ENCODE measurements at regions not wholly inside any gene's neighbourhood (a gene's known extent, or its start where the extent isn't known, plus 50 kb on each side); places are given as distances from the start of the nearest gene placed in this dataset.

- Histone ChIP-seq H3K36me3 (ENCODE audit: control insufficient read depth in 1 of 2, insufficient read depth in 2 of 2, low read length in 2 of 2) (no peaks in the 10 kb centered on the region), H3K9me3 (ENCODE audit: control insufficient read depth in 1 of 2, insufficient read depth in 1 of 2, low read depth in 1 of 2, low read length in 2 of 2) (no peaks in the 10 kb centered on the region), H3K4me2 (ENCODE audit: low read length) (no peak overlapping the region), H3K27ac (ENCODE audit: low read depth, low read length) (no peak overlapping the region), H3K9me2 (ENCODE audit: insufficient read depth) (no peaks in the 10 kb centered on the region), H2AFZ (ENCODE audit: low read depth, low read length, poor library complexity, severe bottlenecking) (no peak overlapping the region), H3K4me3 (replicated peaks in 1 of 2; ENCODE audit: low read depth in 1 of 2, low read length in 2 of 2) (no peak overlapping the region), H3K27me3 (ENCODE audit: insufficient read depth, low read length) (peaks cover 41% of the 10 kb centered on the region), H3K4me1 (ENCODE audit: control insufficient read depth in 1 of 2, insufficient read depth in 2 of 2, low read length in 2 of 2) (peaks cover 0 to under 1% of the 10 kb centered on the region in 2 experiments; a peak in 1 of 4 replicates), H4K20me1 (ENCODE audit: insufficient read depth) (no peaks in the 10 kb centered on the region), H3K79me2 (ENCODE audit: insufficient read depth, low read length) (no peaks in the 10 kb centered on the region), H3K9ac (ENCODE audit: low read length) (no peak overlapping the region)
- TF ChIP-seq, protein P1, sequence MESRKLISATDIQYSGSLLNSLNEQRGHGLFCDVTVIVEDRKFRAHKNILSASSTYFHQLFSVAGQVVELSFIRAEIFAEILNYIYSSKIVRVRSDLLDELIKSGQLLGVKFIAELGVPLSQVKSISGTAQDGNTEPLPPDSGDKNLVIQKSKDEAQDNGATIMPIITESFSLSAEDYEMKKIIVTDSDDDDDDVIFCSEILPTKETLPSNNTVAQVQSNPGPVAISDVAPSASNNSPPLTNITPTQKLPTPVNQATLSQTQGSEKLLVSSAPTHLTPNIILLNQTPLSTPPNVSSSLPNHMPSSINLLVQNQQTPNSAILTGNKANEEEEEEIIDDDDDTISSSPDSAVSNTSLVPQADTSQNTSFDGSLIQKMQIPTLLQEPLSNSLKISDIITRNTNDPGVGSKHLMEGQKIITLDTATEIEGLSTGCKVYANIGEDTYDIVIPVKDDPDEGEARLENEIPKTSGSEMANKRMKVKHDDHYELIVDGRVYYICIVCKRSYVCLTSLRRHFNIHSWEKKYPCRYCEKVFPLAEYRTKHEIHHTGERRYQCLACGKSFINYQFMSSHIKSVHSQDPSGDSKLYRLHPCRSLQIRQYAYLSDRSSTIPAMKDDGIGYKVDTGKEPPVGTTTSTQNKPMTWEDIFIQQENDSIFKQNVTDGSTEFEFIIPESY (IDR thresholded peaks at IDR 0.05; ENCODE audit: extremely low read depth, insufficient replicate concordance, low read length): no peak
- no peak for TF ChIP-seq EGR1 (IDR thresholded peaks at IDR 0.05; ENCODE audit: low read depth)
- no peak for TF ChIP-seq ELF1 (IDR thresholded peaks at IDR 0.05; ENCODE audit: borderline replicate concordance, low read depth)
- TF ChIP-seq, protein P2, sequence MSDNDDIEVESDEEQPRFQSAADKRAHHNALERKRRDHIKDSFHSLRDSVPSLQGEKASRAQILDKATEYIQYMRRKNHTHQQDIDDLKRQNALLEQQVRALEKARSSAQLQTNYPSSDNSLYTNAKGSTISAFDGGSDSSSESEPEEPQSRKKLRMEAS (IDR thresholded peaks at IDR 0.05): no peak
- TF ChIP-seq FOSL1 (IDR thresholded peaks at IDR 0.05; ENCODE audit: low read depth): no peak
- TF ChIP-seq CEBPB (IDR thresholded peaks at IDR 0.05; ENCODE audit: low read depth): no peak
- no peak for TF ChIP-seq RAD21 (IDR thresholded peaks at IDR 0.05; ENCODE audit: low read depth)
- intact Hi-C loops (cut with micrococcal nuclease): no loop called here
- CTCF ChIA-PET: no interaction called here
- BruUV-seq (replicated peaks): no TSS peak
- POLR2A ChIA-PET: no interaction called here
- no peak for ATAC-seq
- DNase-seq (ENCODE audit: low read depth, low spot score): no peak
- RAD21 ChIA-PET (ENCODE audit: low non-redundant PET in 1 of 2, low total read pairs in 2 of 2, uncharacterized antibody in 2 of 2, unreplicated experiment in 2 of 2): no interaction called here
Measured at GRCh38 chr5:174287761-174288160, 242.3 kb downstream of the NSG2 start.

- intact Hi-C loops (cut with micrococcal nuclease): no loop called here
- Histone ChIP-seq H3K79me2 (ENCODE audit: insufficient read depth, low read length) (no peaks in the 10 kb centered on the region), H3K9ac (ENCODE audit: low read length) (no peak overlapping the region), H3K36me3 (ENCODE audit: control insufficient read depth in 1 of 2, insufficient read depth in 2 of 2, low read length in 2 of 2) (no peaks in the 10 kb centered on the region), H3K9me2 (ENCODE audit: insufficient read depth) (no peaks in the 10 kb centered on the region), H3K4me3 (replicated peaks in 1 of 2; ENCODE audit: low read depth in 1 of 2, low read length in 2 of 2) (no peak overlapping the region), H3K4me2 (ENCODE audit: low read length) (no peak overlapping the region), H4K20me1 (ENCODE audit: insufficient read depth) (no peaks in the 10 kb centered on the region), H3K27ac (ENCODE audit: low read depth, low read length) (no peak overlapping the region), H2AFZ (ENCODE audit: low read depth, low read length, poor library complexity, severe bottlenecking) (no peak overlapping the region), H3K9me3 (ENCODE audit: control insufficient read depth in 1 of 2, insufficient read depth in 1 of 2, low read depth in 1 of 2, low read length in 2 of 2) (no peaks in the 10 kb centered on the region), H3K4me1 (ENCODE audit: control insufficient read depth in 1 of 2, insufficient read depth in 2 of 2, low read length in 2 of 2) (peaks cover 5 to 7% of the 10 kb centered on the region in 2 experiments; a peak in 2 of 4 replicates), H3K27me3 (ENCODE audit: insufficient read depth, low read length) (peaks cover 34% of the 10 kb centered on the region)
- POLR2A ChIA-PET: no interaction called here
- no TSS peak for BruUV-seq (replicated peaks)
- RAD21 ChIA-PET (ENCODE audit: low non-redundant PET in 1 of 2, low total read pairs in 2 of 2, uncharacterized antibody in 2 of 2, unreplicated experiment in 2 of 2): no interaction called here
- DNase-seq (ENCODE audit: low read depth, low spot score) (no peak), ATAC-seq (no peak)
- TF ChIP-seq POLR2AphosphoS5 (IDR thresholded peaks at IDR 0.05; ENCODE audit: low read depth, low read length) (no peak), ZFX (IDR thresholded peaks at IDR 0.05) (no peak)
- CTCF ChIA-PET: no interaction called here
Measured at GRCh38 chr5:174288439-174288838, 242.9 kb downstream of the NSG2 start.

Measured in HCT116 (cell line).